HPDE6-E6E7 (cell line): ENCODE measurements at regions not wholly inside any gene's neighbourhood (a gene's known extent, or its start where the extent isn't known, plus 50 kb on each side); places are given as distances from the start of the nearest gene placed in this dataset.

Source experiments
- DNase-seq: peaks from one replicate; pipeline ENCODE4 v3.0.0; 2011; ENCODE audit warnings: missing footprints; ENCODE audit errors: extremely low spot score

DNA sequence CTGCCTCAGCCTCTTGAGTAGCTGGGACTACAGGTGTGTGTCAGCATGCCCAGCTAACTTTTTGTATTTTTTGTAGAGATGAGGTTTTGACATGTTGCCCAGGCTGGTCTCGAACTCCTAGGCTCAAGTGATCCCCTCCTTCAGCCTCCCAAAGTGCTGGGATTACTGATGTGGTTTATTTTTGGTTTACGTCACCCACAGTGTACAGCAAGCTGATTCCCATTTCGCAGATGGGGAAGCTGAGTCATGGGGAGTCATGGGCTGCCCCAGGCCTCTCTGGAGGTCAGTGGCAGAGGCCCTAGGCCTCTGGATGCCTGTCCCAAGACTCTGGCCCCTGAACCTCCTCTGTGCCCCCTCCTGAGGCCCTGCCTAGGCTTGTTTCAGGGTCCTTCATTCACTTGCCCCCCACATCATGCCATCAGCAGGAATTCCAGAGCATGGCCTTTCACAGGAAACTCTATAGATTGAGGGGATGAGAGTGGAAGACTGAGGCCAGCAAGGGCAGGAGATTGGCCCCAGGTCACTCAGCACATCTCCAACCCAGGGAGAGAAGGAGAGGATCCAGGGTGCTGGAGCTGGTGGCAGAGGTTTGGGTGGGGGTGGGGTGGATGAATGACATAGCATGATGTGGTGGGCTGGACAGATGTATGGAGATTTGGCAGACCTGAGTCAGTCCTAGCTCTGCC lies 266.0 kb downstream of the PTPRU start:
- no peak for DNase-seq

- DNase-seq, result no peak
These were observed 265.1 kb downstream of the PTPRU start for GRCh38 chr1:29501227-29501976.

- no peak for DNase-seq
These were observed 264.3 kb downstream of the PTPRU start for GRCh38 chr1:29500651-29501050.

- no peak for DNase-seq
These were observed 263.7 kb downstream of the PTPRU start for GRCh38 chr1:29500041-29500440.

DNA sequence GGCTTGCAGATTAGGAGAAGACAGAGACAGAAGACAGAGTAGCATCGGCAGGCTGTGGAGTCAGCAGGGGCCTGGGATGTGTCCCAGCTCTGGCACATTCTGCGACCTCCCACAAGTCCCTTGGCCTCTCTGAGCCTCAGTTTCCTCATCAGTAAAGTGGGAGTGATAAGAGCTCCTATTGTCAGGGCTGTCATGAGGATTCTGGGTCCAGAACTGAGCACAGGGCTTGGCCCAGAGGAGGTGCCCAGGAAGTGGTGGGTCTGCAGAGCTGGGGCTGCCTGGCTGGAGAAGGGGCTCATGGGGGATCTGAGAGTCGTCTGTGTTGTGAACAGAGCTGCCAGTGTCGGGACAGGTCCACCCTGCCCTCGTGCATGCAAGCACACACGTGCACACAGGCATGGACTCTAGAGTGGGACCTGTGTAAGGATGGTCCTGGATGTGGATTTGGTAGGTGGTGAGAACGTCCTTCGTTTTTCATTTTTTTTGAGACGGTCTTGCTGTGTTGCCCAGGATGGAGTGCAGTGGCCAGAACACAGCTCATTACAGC lies 262.9 kb downstream of the PTPRU start:
- no peak for DNase-seq

GRCh38 chr1:29498126-29499103 lies 262.1 kb downstream of the PTPRU start:
- DNase-seq, result no peak

DNA sequence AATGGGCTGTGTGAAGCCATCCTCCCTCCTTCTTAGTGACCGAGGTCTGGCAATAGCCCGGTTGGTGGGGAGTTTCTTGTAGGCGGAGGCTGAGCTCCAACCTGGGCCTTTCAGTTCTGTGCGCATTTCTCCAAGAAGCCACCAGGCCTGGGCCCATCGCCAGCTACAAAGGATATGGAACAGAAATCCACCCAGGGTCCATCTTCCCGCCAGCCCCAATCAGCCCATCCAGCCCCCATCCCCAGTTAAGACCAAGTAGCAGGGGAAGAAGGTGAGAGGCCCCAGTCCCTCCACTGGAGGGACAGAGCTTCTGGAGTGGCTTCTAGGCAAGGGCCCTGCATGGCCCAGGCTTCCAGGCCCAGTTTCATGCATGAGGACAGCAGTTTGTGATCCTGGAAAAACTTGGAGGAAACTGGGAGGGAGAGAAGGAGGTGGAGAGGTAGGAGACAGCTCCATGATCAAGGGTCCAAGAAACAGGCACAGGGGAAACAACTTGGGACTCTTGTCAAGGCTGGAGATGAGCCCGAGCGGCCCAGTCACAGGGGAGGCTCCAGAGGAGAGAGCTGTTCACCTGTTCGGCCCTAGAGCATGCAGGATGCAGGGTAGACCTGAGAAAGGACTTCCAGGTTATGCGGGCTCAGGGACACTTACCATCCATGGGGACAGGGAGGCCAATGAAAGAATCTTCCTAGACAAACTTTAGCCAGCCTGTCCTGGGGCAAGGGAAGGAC lies 261.2 kb downstream of the PTPRU start:
- no peak for DNase-seq

- DNase-seq, result no peak
These were observed 260.4 kb downstream of the PTPRU start for GRCh38 chr1:29496701-29497100.

- DNase-seq, result no peak
These were observed 254.0 kb downstream of the PTPRU start for GRCh38 chr1:29490204-29490934.

DNA sequence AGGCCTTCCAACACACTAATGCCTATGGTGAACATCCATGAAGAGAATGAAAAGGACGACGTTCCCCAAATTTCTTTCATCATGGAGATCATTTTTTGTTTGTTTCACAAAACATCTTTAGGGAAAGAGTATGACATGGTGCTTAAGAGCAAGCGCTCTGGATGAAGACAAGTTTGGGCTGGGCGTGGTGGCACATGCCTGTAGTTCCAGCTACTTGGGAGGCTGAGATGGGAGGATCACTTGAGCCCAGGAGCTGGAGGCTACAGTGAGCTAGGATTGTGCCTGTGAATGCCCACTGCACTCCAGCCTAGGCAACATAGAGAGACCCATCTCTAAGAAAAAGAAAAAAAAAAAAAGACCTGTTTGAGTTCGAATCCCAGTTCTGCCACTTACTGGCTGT lies 253.1 kb downstream of the PTPRU start:
- DNase-seq, result no peak

DNA sequence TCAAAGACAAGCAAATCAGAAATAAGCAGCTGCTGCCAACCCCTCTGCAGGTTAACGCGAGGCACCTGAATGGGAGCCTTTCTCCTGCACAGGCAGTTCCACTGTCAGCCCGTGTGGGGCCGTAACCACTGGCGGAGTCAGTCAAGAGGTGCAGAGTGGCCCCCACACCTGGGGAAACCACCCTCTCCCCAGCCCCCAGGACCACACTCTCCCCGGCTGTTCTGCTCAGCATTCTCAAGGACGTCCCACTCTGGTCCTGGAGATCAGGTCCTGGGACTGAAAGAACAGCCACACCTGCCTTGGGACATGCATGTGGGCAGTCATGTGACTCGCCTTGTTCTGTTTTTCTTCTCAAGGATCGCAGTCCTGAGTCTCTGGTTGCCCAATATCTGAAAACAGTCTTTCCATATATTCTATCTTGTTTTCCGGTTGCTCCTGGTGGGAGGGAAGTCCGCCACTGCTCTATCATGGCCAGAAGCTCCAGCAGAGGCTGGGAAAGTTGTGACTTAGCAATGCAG lies 252.5 kb downstream of the PTPRU start:
- DNase-seq, result no peak

DNA sequence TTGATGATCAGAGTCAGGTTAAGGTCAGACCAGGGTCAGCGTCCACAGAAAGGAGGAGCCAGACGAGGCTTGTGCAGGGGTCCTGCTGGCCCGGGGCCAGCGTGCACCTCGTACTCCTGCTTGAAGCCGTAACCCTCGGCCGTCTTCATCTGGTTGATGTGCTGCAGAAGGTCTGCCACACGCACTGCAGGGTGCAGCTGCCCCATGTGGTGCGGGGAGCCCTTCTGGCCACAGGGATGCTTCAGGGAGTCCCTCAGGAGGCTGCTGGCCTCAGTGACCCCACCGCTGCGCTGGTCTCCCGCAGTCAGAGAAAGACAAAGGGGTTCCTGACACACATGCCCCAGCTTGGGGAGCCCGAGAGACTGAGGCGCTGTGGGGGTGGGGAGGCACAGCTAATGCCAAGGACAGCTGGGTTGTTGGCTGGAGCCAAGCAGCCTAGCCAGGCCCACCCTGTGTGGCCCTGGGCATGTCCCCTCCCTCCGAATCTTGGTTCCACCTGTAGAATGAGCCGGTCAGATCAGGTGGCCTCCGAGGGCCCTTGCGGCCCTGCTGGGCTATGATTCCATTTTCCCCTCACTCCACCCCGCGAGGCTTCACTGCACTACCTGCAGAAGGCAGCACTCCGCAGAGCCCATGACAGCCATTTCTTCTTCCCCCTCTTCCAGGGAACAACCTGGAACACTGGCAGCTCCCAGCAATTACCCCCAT lies 251.9 kb downstream of the PTPRU start:
- DNase-seq, result no peak

- no peak for DNase-seq
These were observed 251.0 kb downstream of the PTPRU start for GRCh38 chr1:29487291-29487690.

DNA sequence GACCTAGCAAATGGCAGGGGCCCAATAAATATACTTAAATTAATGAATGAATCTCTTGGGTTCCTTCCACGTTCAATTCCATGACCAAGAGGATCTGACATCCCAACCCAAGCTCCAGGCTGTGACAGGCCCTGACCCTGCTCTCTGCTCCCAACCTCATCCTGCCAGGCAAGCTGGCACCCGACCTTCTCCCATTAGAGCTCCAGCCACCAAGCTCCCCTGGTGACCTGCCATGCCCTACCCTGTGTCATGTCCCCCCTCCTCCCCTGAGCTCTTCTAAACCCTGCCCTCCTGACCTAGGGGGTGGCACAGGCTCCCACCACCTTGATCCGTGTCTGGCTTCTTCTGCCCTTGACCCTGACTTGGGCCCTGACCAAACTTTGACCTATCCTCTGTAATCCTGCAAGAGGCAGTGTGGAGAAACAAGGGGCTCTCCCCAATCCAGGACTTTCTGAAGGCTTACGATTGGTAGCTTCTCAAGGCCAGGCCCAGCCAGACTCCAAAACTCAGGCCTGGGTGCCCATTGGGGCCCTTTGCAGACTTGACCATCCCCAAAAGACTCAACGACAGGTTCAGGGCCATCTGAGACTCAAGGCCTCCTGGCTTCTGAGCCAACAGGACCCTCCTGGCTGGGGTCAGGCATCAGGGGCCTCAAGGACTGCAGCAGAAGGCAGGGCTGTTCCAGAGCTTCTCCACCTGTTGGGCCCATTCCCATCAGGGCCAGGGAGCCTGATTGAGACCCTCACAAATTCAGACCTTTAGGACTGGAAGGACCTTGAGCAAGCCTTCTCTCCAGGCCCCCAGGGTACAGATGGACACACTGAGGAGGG lies 249.0 kb downstream of the PTPRU start:
- DNase-seq, result no peak

DNA sequence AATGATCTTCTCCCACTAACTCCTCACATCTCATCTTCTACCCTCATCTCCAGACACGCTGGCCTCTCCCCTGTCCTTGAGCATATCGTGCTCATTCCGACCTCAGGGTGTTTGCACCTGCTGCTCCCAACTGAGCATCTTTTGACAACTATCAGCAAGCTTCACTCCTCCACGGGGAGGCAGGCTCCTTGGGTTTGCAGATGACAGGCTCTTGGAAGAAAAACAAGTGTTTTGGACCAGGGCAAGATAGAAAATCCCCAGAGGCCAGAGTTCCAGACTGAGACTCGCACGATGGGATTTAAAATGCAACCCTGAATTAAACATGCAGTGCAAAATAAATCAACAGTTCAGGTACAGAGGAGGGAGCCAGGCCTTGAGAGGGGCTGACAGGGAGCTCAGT lies 246.7 kb downstream of the PTPRU start:
- no peak for DNase-seq

DNA sequence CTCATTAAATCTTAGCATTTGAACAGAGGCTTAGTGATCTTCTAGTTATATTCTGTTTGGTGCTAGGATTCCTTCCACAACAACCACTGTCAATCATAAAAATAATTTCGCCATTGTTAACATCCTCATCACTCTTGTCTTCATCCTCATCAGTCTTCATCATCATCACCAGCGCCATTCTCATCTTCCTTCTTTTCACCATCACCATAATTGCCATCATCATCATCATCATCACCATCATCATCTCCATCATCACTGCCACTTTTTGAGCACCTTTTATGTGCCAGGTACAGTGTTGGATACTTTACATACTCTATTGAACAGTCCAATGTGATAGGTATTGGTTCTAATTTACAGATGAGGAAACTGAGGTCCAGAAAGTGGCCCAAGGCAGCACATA lies 245.7 kb downstream of the PTPRU start:
- DNase-seq, result no peak

GRCh38 chr1:29481031-29481430 lies 244.7 kb downstream of the PTPRU start:
- no peak for DNase-seq

DNA sequence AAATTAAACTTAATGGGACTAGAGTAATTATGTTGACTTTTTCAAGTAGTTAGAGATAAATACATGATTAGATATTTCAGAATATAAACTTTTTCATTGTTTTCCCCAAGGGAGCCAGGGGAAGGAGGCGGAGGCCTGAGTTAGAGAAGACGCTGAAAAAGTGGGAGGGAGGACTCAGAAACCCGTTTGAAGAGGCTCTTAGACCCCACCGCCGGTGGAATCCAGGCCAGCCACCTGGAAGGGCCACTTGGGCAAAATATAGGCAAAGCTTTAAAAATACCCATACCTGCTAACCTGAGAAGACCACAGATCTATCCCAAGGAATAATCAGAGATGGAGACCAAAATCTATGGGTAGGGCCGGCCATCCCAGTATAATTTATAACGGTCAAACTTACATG lies 242.6 kb downstream of the PTPRU start:
- no peak for DNase-seq
